ENCODE measurements at regions not wholly inside any gene's neighbourhood (a gene's known extent, or its start where the extent isn't known, plus 50 kb on each side); places are given as distances from the start of the nearest gene placed in this dataset.
"Not testable (repeated sequence)": the region's sequence is repeated elsewhere in the genome, so short reads cannot be mapped to it uniquely, and the experiment has no call there.

- H3K36me3 ChIP-seq (ENCODE audit: control insufficient read depth in 4 of 4, insufficient read depth in 3 of 4, low read depth in 1 of 4, low read length in 3 of 4); H3K4me1 ChIP-seq (ENCODE audit: control insufficient read depth in 4 of 4, insufficient read depth in 4 of 4, low read length in 3 of 4); H3K27me3 ChIP-seq (ENCODE audit: control insufficient read depth in 4 of 4, insufficient read depth in 4 of 4, low read length in 3 of 4); DNase-seq (ENCODE audit: low spot score); H3K9me3 ChIP-seq (ENCODE audit: control insufficient read depth in 4 of 4, low read length in 3 of 4); H3K4me3 ChIP-seq (ENCODE audit: low read depth in 1 of 3, low read length in 3 of 3); H3K27ac ChIP-seq (ENCODE audit: low read depth in 1 of 2, low read length in 2 of 2); H3K9ac ChIP-seq (ENCODE audit: low read depth in 1 of 2, low read length in 2 of 2): not testable (repeated sequence)
Observed at GRCh38 chr5:11392-11791, 80.6 kb upstream of the PLEKHG4B start.

DNA sequence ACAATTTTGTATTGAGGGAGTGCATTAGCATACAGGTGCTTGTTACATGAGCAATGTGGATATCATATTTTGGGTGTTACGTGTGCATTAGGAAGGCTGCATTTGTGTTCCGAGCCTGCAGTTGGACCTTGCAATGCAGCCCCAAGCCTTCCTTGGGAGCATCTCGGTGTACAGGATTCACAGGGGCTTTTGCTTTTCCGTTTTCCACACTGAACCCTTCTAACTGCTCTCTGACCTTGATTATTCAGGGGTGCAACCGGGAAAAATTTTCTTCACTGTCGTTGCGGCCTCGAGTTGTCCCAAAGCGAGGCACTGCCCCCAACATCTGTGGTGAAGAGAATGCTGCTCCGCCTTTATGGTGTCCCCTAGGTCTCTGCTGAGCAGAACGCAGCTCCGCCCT lies 80.1 kb upstream of the PLEKHG4B start:
- 73% methylated on average over 12 of the region's 12 CpGs for WGBS
- no peaks in the 10 kb centered on the region for H3K27me3 ChIP-seq (ENCODE audit: control insufficient read depth in 4 of 4, insufficient read depth in 4 of 4, low read length in 3 of 4)
- H3K9me3 ChIP-seq (ENCODE audit: control insufficient read depth in 4 of 4, low read length in 3 of 4) = no peaks in the 10 kb centered on the region
- H3K4me1 ChIP-seq (ENCODE audit: control insufficient read depth in 4 of 4, insufficient read depth in 4 of 4, low read length in 3 of 4) = no peaks in the 10 kb centered on the region
- H3K27ac ChIP-seq (ENCODE audit: low read depth in 1 of 2, low read length in 2 of 2) = no peak overlapping the region
- no peaks in the 10 kb centered on the region for H3K36me3 ChIP-seq (ENCODE audit: control insufficient read depth in 4 of 4, insufficient read depth in 3 of 4, low read depth in 1 of 4, low read length in 3 of 4)
- DNase-seq (ENCODE audit: low spot score) = no peak
- H3K9ac ChIP-seq (ENCODE audit: low read depth in 1 of 2, low read length in 2 of 2) = no peak overlapping the region
- TF ChIP-seq TAF1 (conservative IDR thresholded peaks at IDR 0.05) = no peak
- TF ChIP-seq FOXA1 (IDR thresholded peaks at IDR 0.05) = no peak
- no peak for TF ChIP-seq SP1 (IDR thresholded peaks at IDR 0.05)
- TF ChIP-seq ZBTB33 (IDR thresholded peaks at IDR 0.05) = no peak
- TF ChIP-seq HNF4G (IDR thresholded peaks at IDR 0.05) = no peak
- no peak for TF ChIP-seq EGR1 (IDR thresholded peaks at IDR 0.05; ENCODE audit: low read depth in 2 of 2)
- no peak for TF ChIP-seq HNF4A (conservative IDR thresholded peaks at IDR 0.05)
- TF ChIP-seq RXRA (IDR thresholded peaks at IDR 0.05) = no peak
- no peak for TF ChIP-seq NR2F2 (IDR thresholded peaks at IDR 0.05)
- TF ChIP-seq JUND (IDR thresholded peaks at IDR 0.05) = no peak
- TF ChIP-seq FOXA2 (IDR thresholded peaks at IDR 0.05) = no peak
- no peak for TF ChIP-seq CTCF (IDR thresholded peaks at IDR 0.05; ENCODE audit: low read depth, low read length, missing input control)
- no peak for TF ChIP-seq RAD21 (IDR thresholded peaks at IDR 0.05)
- TF ChIP-seq, protein P1, sequence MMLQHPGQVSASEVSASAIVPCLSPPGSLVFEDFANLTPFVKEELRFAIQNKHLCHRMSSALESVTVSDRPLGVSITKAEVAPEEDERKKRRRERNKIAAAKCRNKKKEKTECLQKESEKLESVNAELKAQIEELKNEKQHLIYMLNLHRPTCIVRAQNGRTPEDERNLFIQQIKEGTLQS (IDR thresholded peaks at IDR 0.05) = no peak
- TF ChIP-seq YY1 (IDR thresholded peaks at IDR 0.05) = no peak
- TF ChIP-seq GABPA (IDR thresholded peaks at IDR 0.05 in 1 of 2, conservative IDR thresholded peaks at IDR 0.05 in 1 of 2) = no peak
- no peak for TF ChIP-seq MAX (IDR thresholded peaks at IDR 0.05)
- TF ChIP-seq, protein P2, sequence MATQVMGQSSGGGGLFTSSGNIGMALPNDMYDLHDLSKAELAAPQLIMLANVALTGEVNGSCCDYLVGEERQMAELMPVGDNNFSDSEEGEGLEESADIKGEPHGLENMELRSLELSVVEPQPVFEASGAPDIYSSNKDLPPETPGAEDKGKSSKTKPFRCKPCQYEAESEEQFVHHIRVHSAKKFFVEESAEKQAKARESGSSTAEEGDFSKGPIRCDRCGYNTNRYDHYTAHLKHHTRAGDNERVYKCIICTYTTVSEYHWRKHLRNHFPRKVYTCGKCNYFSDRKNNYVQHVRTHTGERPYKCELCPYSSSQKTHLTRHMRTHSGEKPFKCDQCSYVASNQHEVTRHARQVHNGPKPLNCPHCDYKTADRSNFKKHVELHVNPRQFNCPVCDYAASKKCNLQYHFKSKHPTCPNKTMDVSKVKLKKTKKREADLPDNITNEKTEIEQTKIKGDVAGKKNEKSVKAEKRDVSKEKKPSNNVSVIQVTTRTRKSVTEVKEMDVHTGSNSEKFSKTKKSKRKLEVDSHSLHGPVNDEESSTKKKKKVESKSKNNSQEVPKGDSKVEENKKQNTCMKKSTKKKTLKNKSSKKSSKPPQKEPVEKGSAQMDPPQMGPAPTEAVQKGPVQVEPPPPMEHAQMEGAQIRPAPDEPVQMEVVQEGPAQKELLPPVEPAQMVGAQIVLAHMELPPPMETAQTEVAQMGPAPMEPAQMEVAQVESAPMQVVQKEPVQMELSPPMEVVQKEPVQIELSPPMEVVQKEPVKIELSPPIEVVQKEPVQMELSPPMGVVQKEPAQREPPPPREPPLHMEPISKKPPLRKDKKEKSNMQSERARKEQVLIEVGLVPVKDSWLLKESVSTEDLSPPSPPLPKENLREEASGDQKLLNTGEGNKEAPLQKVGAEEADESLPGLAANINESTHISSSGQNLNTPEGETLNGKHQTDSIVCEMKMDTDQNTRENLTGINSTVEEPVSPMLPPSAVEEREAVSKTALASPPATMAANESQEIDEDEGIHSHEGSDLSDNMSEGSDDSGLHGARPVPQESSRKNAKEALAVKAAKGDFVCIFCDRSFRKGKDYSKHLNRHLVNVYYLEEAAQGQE (IDR thresholded peaks at IDR 0.05) = no peak
- H3K4me3 ChIP-seq (ENCODE audit: low read depth in 1 of 3, low read length in 3 of 3) = no peak overlapping the region

Measured in liver (tissue), 8 donors.